ENCODE measurements at regions not wholly inside any gene's neighbourhood (a gene's known extent, or its start where the extent isn't known, plus 50 kb on each side); places are given as distances from the start of the nearest gene placed in this dataset.

- Histone ChIP-seq H3K27me3 (replicated peaks in 1 of 7) (peaks cover 0 to 4% (median 0%) of the 10 kb centered on the region in 7 donors), H3K36me3 (no peaks in the 10 kb centered on the region), H3K4me1 (no peaks in the 10 kb centered on the region), H3K27ac (no peak overlapping the region), H3K4me3 (no peak overlapping the region), H3K9me3 (no peaks in the 10 kb centered on the region)
- DNase-seq: no peak
- intact Hi-C loops (cut with DNase I; ENCODE audit: low total_unique reads): no loop called here
- TF ChIP-seq POLR2AphosphoS5 (IDR thresholded peaks at IDR 0.05): no peak
- no peak for TF ChIP-seq POLR2A (IDR thresholded peaks at IDR 0.05)
- TF ChIP-seq CTCF (IDR thresholded peaks at IDR 0.05 in 8 of 11, conservative IDR thresholded peaks at IDR 0.05 in 3 of 11): no peak
- WGBS, 5 donors: 93 to 100% (median 95%) methylated on average over 1 to 2 of the region's 2 CpGs
Measured at GRCh38 chr5:71899865-71900342, 180.8 kb downstream of the CARTPT start.

DNA sequence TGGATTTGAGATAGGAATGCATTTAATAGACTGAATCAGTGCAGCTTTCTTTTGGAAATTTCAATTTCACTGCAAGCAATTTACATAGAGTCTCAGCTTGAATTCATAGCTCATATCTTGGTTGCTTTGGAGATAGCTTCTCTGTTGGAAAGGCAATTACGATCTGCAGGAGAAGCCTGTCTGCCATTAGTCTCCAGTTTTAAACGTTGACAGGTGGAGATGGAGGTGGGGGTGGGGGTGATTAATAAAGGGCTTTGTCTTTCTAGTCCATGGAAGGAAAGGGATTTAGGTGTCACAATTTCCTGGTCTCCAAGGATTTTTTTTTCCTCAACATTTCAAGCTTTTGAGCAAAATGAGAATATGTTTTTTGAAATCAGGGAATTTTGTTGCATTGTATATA, 184.7 kb downstream of the CARTPT start:
- peaks cover 0 to 6% (median 0%) of the 10 kb centered on the region in 8 donors for H3K9me3 ChIP-seq
- no peak for DNase-seq
- no peak overlapping the region for H3K27ac ChIP-seq
- WGBS, 5 donors: 36 to 57% (median 47%) methylated on average over 2 of the region's 2 CpGs
- intact Hi-C loops (cut with DNase I; ENCODE audit: low total_unique reads): no loop called here
- peaks cover 0 to 3% (median 0%) of the 10 kb centered on the region in 7 donors for H3K27me3 ChIP-seq (replicated peaks in 1 of 7)
- H3K4me1 ChIP-seq: peaks cover 0 to 8% (median 0%) of the 10 kb centered on the region in 6 donors
- no peak for TF ChIP-seq POLR2AphosphoS5 (IDR thresholded peaks at IDR 0.05)
- no peak for TF ChIP-seq CTCF (IDR thresholded peaks at IDR 0.05 in 8 of 11, conservative IDR thresholded peaks at IDR 0.05 in 3 of 11)
- no peak for TF ChIP-seq POLR2A (IDR thresholded peaks at IDR 0.05)
- no peaks in the 10 kb centered on the region for H3K36me3 ChIP-seq
- no peak overlapping the region for H3K4me3 ChIP-seq

DNA sequence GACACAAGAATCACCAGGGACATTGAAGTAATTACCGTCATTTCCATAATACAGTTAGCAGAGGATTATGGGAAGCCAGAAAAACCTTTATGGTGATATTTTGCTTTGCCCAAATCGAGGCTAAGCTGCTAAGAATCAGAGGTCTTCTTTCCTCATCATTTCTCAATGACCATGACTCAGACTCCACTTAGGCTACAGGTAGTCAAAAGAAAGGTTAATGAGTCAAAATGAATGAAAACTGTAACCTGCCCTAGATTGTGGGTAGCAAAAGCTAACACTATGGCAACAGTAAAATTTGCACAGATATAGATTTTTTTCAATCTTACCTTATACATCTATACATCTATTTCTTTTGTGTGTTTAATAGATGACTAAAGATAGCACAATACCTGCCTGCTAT, 185.8 kb downstream of the CARTPT start:
- no peak for TF ChIP-seq POLR2AphosphoS5 (IDR thresholded peaks at IDR 0.05)
- intact Hi-C loops (cut with DNase I; ENCODE audit: low total_unique reads): no loop called here
- Histone ChIP-seq H3K27ac (no peak overlapping the region), H3K36me3 (no peaks in the 10 kb centered on the region), H3K4me3 (no peak overlapping the region), H3K4me1 (peaks cover 0 to 8% (median 0%) of the 10 kb centered on the region in 6 donors), H3K27me3 (replicated peaks in 1 of 7) (no peaks in the 10 kb centered on the region), H3K9me3 (peaks cover 0 to 6% (median 0%) of the 10 kb centered on the region in 8 donors)
- no peak for DNase-seq
- WGBS, 5 donors: 72 to 87% (median 81%) methylated on average over 2 of the region's 2 CpGs

GRCh38 chr5:71905834-71906711, 187.0 kb downstream of the CARTPT start:
- H3K27ac ChIP-seq: peak overlapping the region in 2 of 8 donors; percentile 32 to 48
- H3K27me3 ChIP-seq (replicated peaks in 1 of 7): no peaks in the 10 kb centered on the region
- intact Hi-C loops (cut with DNase I; ENCODE audit: low total_unique reads): no loop called here
- peaks cover 0 to 6% (median 0%) of the 10 kb centered on the region in 8 donors for H3K9me3 ChIP-seq
- no peaks in the 10 kb centered on the region for H3K36me3 ChIP-seq
- no peak overlapping the region for H3K4me3 ChIP-seq
- TF ChIP-seq POLR2A (IDR thresholded peaks at IDR 0.05): no peak
- no peak for TF ChIP-seq CTCF (IDR thresholded peaks at IDR 0.05 in 8 of 11, conservative IDR thresholded peaks at IDR 0.05 in 3 of 11)
- no peak for TF ChIP-seq POLR2AphosphoS5 (IDR thresholded peaks at IDR 0.05)
- 64 to 89% (median 81%) methylated on average over 1 of the region's 1 CpG for WGBS, 5 donors
- peaks cover 0 to 8% (median 0%) of the 10 kb centered on the region in 6 donors for H3K4me1 ChIP-seq
- no peak for DNase-seq

Measured in spleen (tissue), 11 donors.